Thoracic aorta (tissue), 2 donors: ENCODE measurements at regions not wholly inside any gene's neighbourhood (a gene's known extent, or its start where the extent isn't known, plus 50 kb on each side); places are given as distances from the start of the nearest gene placed in this dataset.
A peak's percentile ranks its signal among the peaks of the same experiment; 100 is the strongest.

Experiments
- ATAC-seq: fragments of 150-250 bp; one replicate; pipeline ENCODE4 v1.8.0; 2017; ENCODE audit warnings: low read depth; ENCODE audit not compliant: insufficient number of reproducible peaks, low FRiP score
- DNase-seq: peaks from one replicate; pipeline ENCODE4 v3.0.0-alpha.2; 2020; ENCODE audit warnings: low spot score
- H3K27ac ChIP-seq, 2 donors: fragments of 200-600 bp; sonication (generic); 1 replicate in 1 of 2; 2 replicates in 1 of 2; pipeline ENCODE4 v1.5.1; 2016; ENCODE audit warnings: mild to moderate bottlenecking in 2 of 2, moderate library complexity in 2 of 2
- H3K27me3 ChIP-seq: fragments of 200-600 bp; sonication (generic); replicated peaks from 2 replicates; pipeline ENCODE4 v1.6.0; 2016; ENCODE audit warnings: mild to moderate bottlenecking; ENCODE audit not compliant: insufficient read depth
- H3K36me3 ChIP-seq: fragments of 200-600 bp; sonication (generic); one replicate; pipeline ENCODE4 v1.5.1; 2016
- H3K4me1 ChIP-seq, 2 donors: fragments of 200-600 bp; sonication (generic); 1 replicate in 1 of 2; 2 replicates in 1 of 2; pipeline versions ENCODE4 v1.5.1 to v1.6.0; 2016; ENCODE audit warnings: low read depth in 2 of 2, mild to moderate bottlenecking in 1 of 2; ENCODE audit not compliant: control insufficient read depth in 1 of 2
- H3K4me3 ChIP-seq: fragments of 200-600 bp; sonication (generic); 2 replicates; pipeline ENCODE4 v1.5.1; 2016; ENCODE audit warnings: mild to moderate bottlenecking
- H3K9me3 ChIP-seq: fragments of 200-600 bp; sonication (generic); 2 replicates; pipeline ENCODE4 v1.5.1; 2016
- CTCF ChIP-seq: fragments of 200-600 bp; sonication (generic); IDR thresholded peaks from one replicate; pipeline ENCODE4 v1.5.1; 2019; ENCODE audit warnings: antibody characterized with exemption

- Histone ChIP-seq H3K4me3 (no peak overlapping the region), H3K9me3 (no peaks in the 10 kb centered on the region), H3K36me3 (no peaks in the 10 kb centered on the region), H3K27ac (no peak overlapping the region), H3K4me1 (peaks cover 5 to 16% of the 10 kb centered on the region in 2 donors), H3K27me3 (no peaks in the 10 kb centered on the region)
- DNase-seq: no peak
- no peak for ATAC-seq
- TF ChIP-seq CTCF: peak; percentile 69
These were observed 78.7 kb upstream of the DCLK2 start for GRCh38 chr4:149999485-150000074.

GRCh38 chr4:150001815-150002214 is 76.4 kb upstream of the DCLK2 start:
- DNase-seq: no peak
- ATAC-seq: no peak
- H3K4me1 ChIP-seq: peaks cover 24 to 37% of the 10 kb centered on the region in 2 donors
- no peak for TF ChIP-seq CTCF
- H3K4me3 ChIP-seq: no peak overlapping the region
- no peaks in the 10 kb centered on the region for H3K27me3 ChIP-seq
- no peaks in the 10 kb centered on the region for H3K9me3 ChIP-seq
- no peaks in the 10 kb centered on the region for H3K36me3 ChIP-seq
- no peak overlapping the region for H3K27ac ChIP-seq

GRCh38 chr4:150002561-150002960 is 75.7 kb upstream of the DCLK2 start:
- no peak for TF ChIP-seq CTCF
- no peak for ATAC-seq
- Histone ChIP-seq H3K4me1 (peaks cover 31 to 45% of the 10 kb centered on the region in 2 donors), H3K27ac (peak overlapping the region in 1 of 2 donors; percentile 60), H3K4me3 (no peak overlapping the region), H3K36me3 (no peaks in the 10 kb centered on the region), H3K27me3 (no peaks in the 10 kb centered on the region), H3K9me3 (no peaks in the 10 kb centered on the region)
- no peak for DNase-seq

- no peaks in the 10 kb centered on the region for H3K9me3 ChIP-seq
- ATAC-seq: peak; percentile 78
These were observed 73.8 kb upstream of the DCLK2 start for GRCh38 chr4:150004481-150004880.

GRCh38 chr4:150005537-150005936 is 72.7 kb upstream of the DCLK2 start:
- ATAC-seq (no peak), DNase-seq (no peak)
- H3K4me1 ChIP-seq: peaks cover 41 to 61% of the 10 kb centered on the region in 2 donors
- TF ChIP-seq CTCF: no peak
- no peaks in the 10 kb centered on the region for H3K36me3 ChIP-seq
- no peak overlapping the region for H3K4me3 ChIP-seq
- H3K27me3 ChIP-seq: no peaks in the 10 kb centered on the region
- H3K27ac ChIP-seq: peak overlapping the region; percentile 49 to 56
- no peaks in the 10 kb centered on the region for H3K9me3 ChIP-seq

More at GRCh38 chr4:150004481-150004880, 73.8 kb upstream of the DCLK2 start:
- Histone ChIP-seq H3K36me3 (no peaks in the 10 kb centered on the region), H3K27me3 (no peaks in the 10 kb centered on the region), H3K4me3 (no peak overlapping the region), H3K27ac (peak overlapping the region; percentile 58 to 60), H3K4me1 (peaks cover 33 to 51% of the 10 kb centered on the region in 2 donors)
- DNase-seq: no peak
- TF ChIP-seq CTCF: no peak
